ENCODE measurements at regions not wholly inside any gene's neighbourhood (a gene's known extent, or its start where the extent isn't known, plus 50 kb on each side); places are given as distances from the start of the nearest gene placed in this dataset.
"Not testable (repeated sequence)": the region's sequence is repeated elsewhere in the genome, so short reads cannot be mapped to it uniquely, and the experiment has no call there.

- H3K4me1 ChIP-seq (ENCODE audit: insufficient read depth, insufficient read length); H3K27me3 ChIP-seq (ENCODE audit: insufficient read depth, insufficient read length); H3K9ac ChIP-seq (ENCODE audit: insufficient read length, low read depth); H3K36me3 ChIP-seq (ENCODE audit: insufficient read depth, insufficient read length, low read length); DNase-seq (ENCODE audit: low read depth, low spot score); H3K9me3 ChIP-seq (ENCODE audit: insufficient read depth, low read length); H3K4me3 ChIP-seq (ENCODE audit: insufficient read length, low read depth): not testable (repeated sequence)
These were observed 516.5 kb downstream of the TUBA3C start for GRCh38 chr13:18665124-18665523.

GRCh38 chr13:18663222-18663621 is 518.4 kb downstream of the TUBA3C start:
- not testable (repeated sequence) for DNase-seq (ENCODE audit: low read depth, low spot score); H3K36me3 ChIP-seq (ENCODE audit: insufficient read depth, insufficient read length, low read length); H3K27me3 ChIP-seq (ENCODE audit: insufficient read depth, insufficient read length); H3K9me3 ChIP-seq (ENCODE audit: insufficient read depth, low read length); H3K9ac ChIP-seq (ENCODE audit: insufficient read length, low read depth); H3K4me1 ChIP-seq (ENCODE audit: insufficient read depth, insufficient read length); H3K4me3 ChIP-seq (ENCODE audit: insufficient read length, low read depth)

- H3K4me1 ChIP-seq (ENCODE audit: insufficient read depth, insufficient read length); H3K9me3 ChIP-seq (ENCODE audit: insufficient read depth, low read length); H3K4me3 ChIP-seq (ENCODE audit: insufficient read length, low read depth); H3K36me3 ChIP-seq (ENCODE audit: insufficient read depth, insufficient read length, low read length); H3K27me3 ChIP-seq (ENCODE audit: insufficient read depth, insufficient read length); H3K9ac ChIP-seq (ENCODE audit: insufficient read length, low read depth): not testable (repeated sequence)
- DNase-seq (ENCODE audit: low read depth, low spot score), result peak; percentile 16
These were observed 537.9 kb downstream of the TUBA3C start for GRCh38 chr13:18643644-18644172.

- peak overlapping the region; percentile 36 for H3K4me3 ChIP-seq (ENCODE audit: insufficient read length, low read depth)
- DNase-seq (ENCODE audit: low read depth, low spot score); H3K4me1 ChIP-seq (ENCODE audit: insufficient read depth, insufficient read length); H3K9me3 ChIP-seq (ENCODE audit: insufficient read depth, low read length); H3K27me3 ChIP-seq (ENCODE audit: insufficient read depth, insufficient read length); H3K9ac ChIP-seq (ENCODE audit: insufficient read length, low read depth); H3K36me3 ChIP-seq (ENCODE audit: insufficient read depth, insufficient read length, low read length): not testable (repeated sequence)
These were observed 552.7 kb downstream of the TUBA3C start for GRCh38 chr13:18628928-18629327.

GRCh38 chr13:18628428-18628827 is 553.2 kb downstream of the TUBA3C start:
- peak; percentile 39 for DNase-seq (ENCODE audit: low read depth, low spot score)
- no peak for TF ChIP-seq SUZ12 (IDR thresholded peaks at IDR 0.05; ENCODE audit: extremely low read depth, insufficient read depth, insufficient read length)
- no peak for TF ChIP-seq YY1 (IDR thresholded peaks at IDR 0.05; ENCODE audit: insufficient read depth, insufficient read length)
- no peak for TF ChIP-seq ZNF274 (IDR thresholded peaks at IDR 0.05; ENCODE audit: low read depth, low read length)
- H3K4me1 ChIP-seq (ENCODE audit: insufficient read depth, insufficient read length), result no peaks in the 10 kb centered on the region

GRCh38 chr13:18624061-18624460 is 557.6 kb downstream of the TUBA3C start:
- not testable (repeated sequence) for H3K9ac ChIP-seq (ENCODE audit: insufficient read length, low read depth); H3K4me1 ChIP-seq (ENCODE audit: insufficient read depth, insufficient read length); H3K9me3 ChIP-seq (ENCODE audit: insufficient read depth, low read length); H3K36me3 ChIP-seq (ENCODE audit: insufficient read depth, insufficient read length, low read length); DNase-seq (ENCODE audit: low read depth, low spot score); H3K27me3 ChIP-seq (ENCODE audit: insufficient read depth, insufficient read length); H3K4me3 ChIP-seq (ENCODE audit: insufficient read length, low read depth)

More at GRCh38 chr13:18628428-18628827, 553.2 kb downstream of the TUBA3C start:
- Histone ChIP-seq H3K9me3 (ENCODE audit: insufficient read depth, low read length) (no peaks in the 10 kb centered on the region), H3K36me3 (ENCODE audit: insufficient read depth, insufficient read length, low read length) (no peaks in the 10 kb centered on the region), H3K9ac (ENCODE audit: insufficient read length, low read depth) (peak overlapping the region; percentile 56), H3K4me3 (ENCODE audit: insufficient read length, low read depth) (peak overlapping the region; percentile 40), H3K27me3 (ENCODE audit: insufficient read depth, insufficient read length) (no peaks in the 10 kb centered on the region)

GRCh38 chr13:18618442-18618841 is 563.2 kb downstream of the TUBA3C start:
- not testable (repeated sequence) for H3K9me3 ChIP-seq (ENCODE audit: insufficient read depth, low read length)

GRCh38 chr13:18610476-18610875 is 571.1 kb downstream of the TUBA3C start:
- not testable (repeated sequence) for DNase-seq (ENCODE audit: low read depth, low spot score); H3K9me3 ChIP-seq (ENCODE audit: insufficient read depth, low read length); H3K27me3 ChIP-seq (ENCODE audit: insufficient read depth, insufficient read length); H3K36me3 ChIP-seq (ENCODE audit: insufficient read depth, insufficient read length, low read length); H3K9ac ChIP-seq (ENCODE audit: insufficient read length, low read depth); H3K4me1 ChIP-seq (ENCODE audit: insufficient read depth, insufficient read length); H3K4me3 ChIP-seq (ENCODE audit: insufficient read length, low read depth)

More at GRCh38 chr13:18618442-18618841, 563.2 kb downstream of the TUBA3C start:
- H3K4me1 ChIP-seq (ENCODE audit: insufficient read depth, insufficient read length); H3K9ac ChIP-seq (ENCODE audit: insufficient read length, low read depth); H3K36me3 ChIP-seq (ENCODE audit: insufficient read depth, insufficient read length, low read length); DNase-seq (ENCODE audit: low read depth, low spot score); H3K4me3 ChIP-seq (ENCODE audit: insufficient read length, low read depth); H3K27me3 ChIP-seq (ENCODE audit: insufficient read depth, insufficient read length): not testable (repeated sequence)

- H3K27me3 ChIP-seq (ENCODE audit: insufficient read depth, insufficient read length); H3K9me3 ChIP-seq (ENCODE audit: insufficient read depth, low read length); H3K4me1 ChIP-seq (ENCODE audit: insufficient read depth, insufficient read length); DNase-seq (ENCODE audit: low read depth, low spot score); H3K36me3 ChIP-seq (ENCODE audit: insufficient read depth, insufficient read length, low read length): not testable (repeated sequence)
- H3K4me3 ChIP-seq (ENCODE audit: insufficient read length, low read depth), result peak overlapping the region; percentile 11
- peak overlapping the region; percentile 50 for H3K9ac ChIP-seq (ENCODE audit: insufficient read length, low read depth)
These were observed 572.3 kb downstream of the TUBA3C start for GRCh38 chr13:18609371-18609770.

GRCh38 chr13:18608851-18609250 is 572.8 kb downstream of the TUBA3C start:
- DNase-seq (ENCODE audit: low read depth, low spot score); H3K27me3 ChIP-seq (ENCODE audit: insufficient read depth, insufficient read length); H3K9me3 ChIP-seq (ENCODE audit: insufficient read depth, low read length); H3K36me3 ChIP-seq (ENCODE audit: insufficient read depth, insufficient read length, low read length); H3K4me3 ChIP-seq (ENCODE audit: insufficient read length, low read depth); H3K9ac ChIP-seq (ENCODE audit: insufficient read length, low read depth); H3K4me1 ChIP-seq (ENCODE audit: insufficient read depth, insufficient read length): not testable (repeated sequence)

GRCh38 chr13:18600366-18600765 is 581.3 kb downstream of the TUBA3C start:
- H3K27me3 ChIP-seq (ENCODE audit: insufficient read depth, insufficient read length); H3K9me3 ChIP-seq (ENCODE audit: insufficient read depth, low read length); H3K9ac ChIP-seq (ENCODE audit: insufficient read length, low read depth); H3K36me3 ChIP-seq (ENCODE audit: insufficient read depth, insufficient read length, low read length); DNase-seq (ENCODE audit: low read depth, low spot score); H3K4me1 ChIP-seq (ENCODE audit: insufficient read depth, insufficient read length); H3K4me3 ChIP-seq (ENCODE audit: insufficient read length, low read depth): not testable (repeated sequence)

GRCh38 chr13:18599791-18600211 is 581.8 kb downstream of the TUBA3C start:
- peak; percentile 27 for DNase-seq (ENCODE audit: low read depth, low spot score)
- H3K27me3 ChIP-seq (ENCODE audit: insufficient read depth, insufficient read length); H3K4me1 ChIP-seq (ENCODE audit: insufficient read depth, insufficient read length); H3K4me3 ChIP-seq (ENCODE audit: insufficient read length, low read depth); H3K36me3 ChIP-seq (ENCODE audit: insufficient read depth, insufficient read length, low read length); H3K9ac ChIP-seq (ENCODE audit: insufficient read length, low read depth); H3K9me3 ChIP-seq (ENCODE audit: insufficient read depth, low read length): not testable (repeated sequence)
